Left ventricle myocardium superior (tissue), 1 donor: ENCODE measurements at regions not wholly inside any gene's neighbourhood (a gene's known extent, or its start where the extent isn't known, plus 50 kb on each side); places are given as distances from the start of the nearest gene placed in this dataset.
"Not testable (repeated sequence)": the region's sequence is repeated elsewhere in the genome, so short reads cannot be mapped to it uniquely, and the experiment has no call there.

Experiments used
- ATAC-seq: fragments of 200-7000 bp; cut with Tn5 transposase; one replicate; pipeline ENCODE4 v1.9.1; 2020; ENCODE audit warnings: mild to moderate bottlenecking, moderate library complexity
- DNase-seq: peaks from one replicate; pipeline ENCODE4 v3.0.0-alpha.2; 2020
- intact Hi-C: fragments of 100-400 bp; cut with micrococcal nuclease; formaldehyde crosslinking; loops from one replicate; pipeline ENCODE4 v1.11.0; 2022
- donor health status: DM: no; HTN: yes; CAD: no; lungs with severe emphysema.

GRCh38 chr10:61039868-61040267 is 95.9 kb upstream of the RHOBTB1 start:
- intact Hi-C loops: no loop called here
- DNase-seq (no peak), ATAC-seq (no peak)

DNA sequence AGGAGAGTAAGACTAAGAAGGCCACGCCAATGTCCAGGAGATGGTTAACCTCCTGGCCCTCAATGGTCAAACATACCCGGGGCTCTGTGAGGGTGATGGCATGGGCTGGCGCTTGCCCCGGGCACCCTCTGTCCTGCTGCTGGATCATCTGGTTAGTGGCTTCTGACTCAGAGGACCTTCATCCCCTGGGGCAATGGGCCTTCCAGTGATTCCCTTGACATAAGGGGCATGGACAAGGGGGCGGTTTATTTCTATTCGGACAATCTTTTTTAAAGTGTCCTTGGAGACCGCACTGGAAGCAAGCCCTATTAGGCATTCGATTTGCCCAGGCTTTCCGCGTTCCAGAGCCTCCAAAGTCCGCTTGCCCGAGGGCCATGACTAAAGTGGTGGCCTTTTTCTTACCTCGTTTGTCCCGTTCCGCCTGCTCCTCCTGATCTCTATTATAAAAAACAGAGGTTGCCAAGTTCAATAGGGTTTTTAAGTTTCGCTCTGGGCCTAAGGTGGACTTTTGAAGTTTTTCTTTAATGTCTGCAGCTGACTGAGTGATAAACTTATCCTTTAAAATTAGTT is 93.4 kb upstream of the RHOBTB1 start:
- ATAC-seq, intact Hi-C loops, DNase-seq: not testable (repeated sequence)

- intact Hi-C loops, DNase-seq, ATAC-seq: not testable (repeated sequence)
Observed at GRCh38 chr10:61036148-61036547, 92.2 kb upstream of the RHOBTB1 start.

- intact Hi-C loops: no loop called here
- ATAC-seq (no peak), DNase-seq (no peak)
Observed at GRCh38 chr10:61031341-61031740, 87.4 kb upstream of the RHOBTB1 start.

DNA sequence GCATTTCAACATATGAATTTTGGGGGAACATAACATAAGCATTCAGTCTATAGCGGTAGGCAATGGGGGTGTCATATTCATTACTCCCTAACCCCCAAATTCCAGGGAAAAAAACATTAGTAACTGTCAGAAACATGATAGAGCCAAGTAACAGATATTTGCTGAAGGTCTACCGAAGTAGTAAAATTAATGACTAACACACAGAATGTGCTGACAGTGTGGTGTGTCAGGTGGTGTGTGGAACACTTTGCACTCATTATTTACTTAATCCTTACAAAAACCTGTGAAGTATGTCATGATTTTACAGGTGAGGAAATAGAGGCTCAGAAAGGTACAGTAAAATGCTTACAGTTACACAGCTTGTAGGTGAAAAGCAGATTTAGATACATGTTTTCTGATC is 85.4 kb upstream of the RHOBTB1 start:
- DNase-seq (no peak), ATAC-seq (no peak)
- intact Hi-C loops: no loop called here

DNA sequence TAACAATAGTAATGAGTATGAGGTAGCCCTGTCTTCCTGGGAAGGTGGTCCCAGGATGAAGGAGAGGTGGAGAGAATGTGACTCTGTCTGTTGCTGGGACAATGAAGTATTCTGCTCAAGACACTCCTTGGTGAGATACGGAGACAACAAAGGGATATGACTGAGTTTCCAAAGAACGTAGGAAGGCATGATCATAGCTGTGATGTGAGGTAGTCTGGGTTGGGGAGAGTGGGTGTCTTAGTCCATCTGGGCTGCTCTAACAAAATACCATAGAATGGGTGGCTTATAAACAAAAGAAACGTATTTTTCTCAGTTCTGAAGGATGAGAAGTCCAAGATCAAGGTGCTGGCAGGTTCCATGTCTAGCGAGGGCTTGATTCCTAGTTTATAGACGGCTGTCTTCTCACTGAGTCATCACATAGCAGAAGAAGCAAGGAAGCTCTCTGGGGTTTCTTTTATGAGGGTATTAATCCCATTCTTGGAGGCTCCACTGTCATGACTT is 84.9 kb upstream of the RHOBTB1 start:
- intact Hi-C loops: no loop called here
- ATAC-seq (no peak), DNase-seq (no peak)

GRCh38 chr10:61024856-61025201 is 80.8 kb upstream of the RHOBTB1 start:
- intact Hi-C loops: no loop called here
- ATAC-seq (no peak), DNase-seq (no peak)

- no peak for ATAC-seq
- intact Hi-C loops: no loop called here
Observed at GRCh38 chr10:61024151-61024855, 80.3 kb upstream of the RHOBTB1 start.

DNA sequence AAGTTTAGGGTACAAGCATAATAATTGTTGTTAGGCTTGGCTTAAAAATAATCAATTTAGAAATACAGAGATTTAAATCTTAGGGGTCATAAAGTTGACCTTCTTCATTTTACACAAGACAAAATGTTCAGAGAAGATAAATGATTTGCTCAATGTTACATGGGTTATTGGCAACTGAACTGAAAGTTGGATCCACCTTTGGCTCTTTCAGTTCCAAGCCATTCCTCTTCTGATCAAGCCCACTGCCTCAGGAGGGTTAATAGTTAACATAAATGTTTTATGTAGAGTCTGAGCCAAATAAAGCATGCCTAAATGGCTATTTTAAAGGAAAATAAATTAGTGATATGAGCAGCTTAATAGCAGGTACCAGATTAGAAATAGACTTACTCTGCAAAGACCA is 79.1 kb upstream of the RHOBTB1 start:
- intact Hi-C loops: no loop called here
- DNase-seq (no peak), ATAC-seq (no peak)

More at GRCh38 chr10:61024151-61024855, 80.3 kb upstream of the RHOBTB1 start:
- no peak for DNase-seq

GRCh38 chr10:61021926-61022325 is 77.9 kb upstream of the RHOBTB1 start:
- intact Hi-C loops: no loop called here
- no peak for ATAC-seq
- no peak for DNase-seq

- ATAC-seq: no peak
- intact Hi-C loops: no loop called here
- DNase-seq: no peak
Observed at GRCh38 chr10:61020420-61021158, 76.6 kb upstream of the RHOBTB1 start.

- ATAC-seq (no peak), DNase-seq (no peak)
- intact Hi-C loops: no loop called here
Observed at GRCh38 chr10:61018146-61018545, 74.2 kb upstream of the RHOBTB1 start.

GRCh38 chr10:61016630-61017029 is 72.6 kb upstream of the RHOBTB1 start:
- intact Hi-C loops: no loop called here
- ATAC-seq (no peak), DNase-seq (no peak)

DNA sequence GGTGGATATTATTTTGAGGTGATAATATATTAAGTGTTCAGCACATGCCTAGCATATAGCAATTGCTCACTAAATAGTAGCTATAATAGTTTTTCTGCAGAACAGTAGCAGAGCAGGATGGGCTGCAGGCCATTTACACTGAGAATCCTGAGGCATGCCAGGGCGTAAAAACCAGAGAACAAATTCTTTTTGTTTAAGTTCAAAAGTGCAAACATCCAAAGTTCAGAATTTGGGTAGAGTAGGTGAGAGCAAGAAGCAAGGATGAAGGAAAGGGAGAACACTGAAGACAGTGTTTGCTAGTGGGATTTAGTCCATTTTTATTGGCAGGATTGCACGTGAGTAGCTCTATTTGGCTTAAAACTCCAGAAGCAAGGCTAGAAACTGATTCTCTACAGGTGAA is 72.0 kb upstream of the RHOBTB1 start:
- intact Hi-C loops: no loop called here
- no peak for ATAC-seq
- no peak for DNase-seq

- no peak for DNase-seq
- intact Hi-C loops: no loop called here
- no peak for ATAC-seq
Observed at GRCh38 chr10:61010863-61011262, 66.9 kb upstream of the RHOBTB1 start.

GRCh38 chr10:61003069-61003468 is 59.1 kb upstream of the RHOBTB1 start:
- ATAC-seq, intact Hi-C loops, DNase-seq: not testable (repeated sequence)

DNA sequence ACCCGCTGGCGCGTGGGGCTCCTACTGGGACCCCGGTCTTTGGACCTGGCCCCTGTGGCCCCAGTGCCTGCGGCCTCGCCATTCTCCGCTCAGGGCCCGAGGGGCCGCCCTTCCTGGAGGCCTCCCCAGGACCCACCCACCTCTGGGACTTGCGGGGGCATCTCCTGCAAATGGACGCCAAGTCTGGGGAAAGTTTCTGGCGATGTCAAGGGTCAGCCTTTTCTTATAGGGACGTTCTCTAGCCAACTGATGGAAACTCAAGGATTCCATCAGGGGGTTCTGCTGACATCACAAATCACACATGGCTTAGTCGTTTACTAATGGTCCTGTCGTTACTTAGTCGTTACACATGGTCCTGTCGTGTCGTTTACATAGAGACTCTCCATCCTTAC is 57.7 kb upstream of the RHOBTB1 start:
- intact Hi-C loops: no loop called here
- DNase-seq: no peak
- no peak for ATAC-seq

GRCh38 chr10:61000769-61001730 is 57.1 kb upstream of the RHOBTB1 start:
- DNase-seq (peak; percentile 36), ATAC-seq (peak; percentile 58)
- intact Hi-C loops: no loop called here

- ATAC-seq: no peak
- intact Hi-C loops: no loop called here
- no peak for DNase-seq
Observed at GRCh38 chr10:60998932-60999331, 54.9 kb upstream of the RHOBTB1 start.
